RPMI7951 (cell line): ENCODE measurements at regions not wholly inside any gene's neighbourhood (a gene's known extent, or its start where the extent isn't known, plus 50 kb on each side); places are given as distances from the start of the nearest gene placed in this dataset.
"Not testable (repeated sequence)": the region's sequence is repeated elsewhere in the genome, so short reads cannot be mapped to it uniquely, and the experiment has no call there.

Experiments used
- DNase-seq: peaks from one replicate; pipeline ENCODE4 v3.0.0-alpha.2; 2012; ENCODE audit warnings: low read depth

GRCh38 chr6:23483896-23484295 lies 642.1 kb upstream of the NRSN1 start:
- no peak for DNase-seq

- no peak for DNase-seq
Observed at GRCh38 chr6:23494367-23494766, 631.6 kb upstream of the NRSN1 start.

- no peak for DNase-seq
Observed at GRCh38 chr6:23498013-23498412, 628.0 kb upstream of the NRSN1 start.

- DNase-seq, result no peak
Observed at GRCh38 chr6:23499549-23499948, 626.5 kb upstream of the NRSN1 start.

GRCh38 chr6:23503173-23503572 lies 622.8 kb upstream of the NRSN1 start:
- DNase-seq, result no peak

GRCh38 chr6:23505026-23505425 lies 621.0 kb upstream of the NRSN1 start:
- DNase-seq, result no peak

GRCh38 chr6:23510778-23511510 lies 615.1 kb upstream of the NRSN1 start:
- no peak for DNase-seq

GRCh38 chr6:23511817-23512216 lies 614.2 kb upstream of the NRSN1 start:
- no peak for DNase-seq

GRCh38 chr6:23518294-23518693 lies 607.7 kb upstream of the NRSN1 start:
- no peak for DNase-seq

GRCh38 chr6:23522792-23523547 lies 603.0 kb upstream of the NRSN1 start:
- DNase-seq, result no peak

- no peak for DNase-seq
Observed at GRCh38 chr6:23523771-23524170, 602.2 kb upstream of the NRSN1 start.

- DNase-seq, result no peak
Observed at GRCh38 chr6:23524548-23524947, 601.5 kb upstream of the NRSN1 start.

GRCh38 chr6:23526526-23526925 lies 599.5 kb upstream of the NRSN1 start:
- no peak for DNase-seq

GRCh38 chr6:23529902-23530301 lies 596.1 kb upstream of the NRSN1 start:
- no peak for DNase-seq

GRCh38 chr6:23531666-23532065 lies 594.3 kb upstream of the NRSN1 start:
- DNase-seq, result no peak

- DNase-seq, result no peak
Observed at GRCh38 chr6:23532227-23532626, 593.8 kb upstream of the NRSN1 start.

- no peak for DNase-seq
Observed at GRCh38 chr6:23533311-23533710, 592.7 kb upstream of the NRSN1 start.

- DNase-seq, result no peak
Observed at GRCh38 chr6:23533944-23534343, 592.1 kb upstream of the NRSN1 start.

- DNase-seq, result no peak
Observed at GRCh38 chr6:23534351-23534750, 591.7 kb upstream of the NRSN1 start.

- no peak for DNase-seq
Observed at GRCh38 chr6:23535101-23535500, 590.9 kb upstream of the NRSN1 start.

GRCh38 chr6:23537828-23538227 lies 588.2 kb upstream of the NRSN1 start:
- no peak for DNase-seq

GRCh38 chr6:23547851-23548250 lies 578.2 kb upstream of the NRSN1 start:
- no peak for DNase-seq

- DNase-seq, result not testable (repeated sequence)
Observed at GRCh38 chr6:23554953-23555352, 571.1 kb upstream of the NRSN1 start.
